Muscle layer of duodenum (tissue), 2 donors: ENCODE measurements at regions not wholly inside any gene's neighbourhood (a gene's known extent, or its start where the extent isn't known, plus 50 kb on each side); places are given as distances from the start of the nearest gene placed in this dataset.
"Not testable (repeated sequence)": the region's sequence is repeated elsewhere in the genome, so short reads cannot be mapped to it uniquely, and the experiment has no call there.

Source experiments
- H3K27ac ChIP-seq: one replicate; pipeline ENCODE4 v1.7.0; 2013; ENCODE audit warnings: mild to moderate bottlenecking, low read length
- H3K27me3 ChIP-seq: one replicate; pipeline ENCODE4 v1.7.0; 2013; ENCODE audit warnings: low read depth, mild to moderate bottlenecking, control low read depth, low read length
- H3K36me3 ChIP-seq, 2 donors: one replicate each; pipeline ENCODE4 v1.7.0; 2013; ENCODE audit warnings: low read length in 2 of 2, control low read depth in 1 of 2, mild to moderate bottlenecking in 1 of 2; ENCODE audit not compliant: insufficient read depth in 2 of 2, control insufficient read depth in 1 of 2
- H3K4me1 ChIP-seq, 2 donors: one replicate each; pipeline ENCODE4 v1.7.0; 2013; ENCODE audit warnings: low read length in 2 of 2, mild to moderate bottlenecking in 2 of 2, control low read depth in 1 of 2, moderate library complexity in 1 of 2; ENCODE audit not compliant: insufficient read depth in 2 of 2, control insufficient read depth in 1 of 2
- H3K4me3 ChIP-seq, 2 donors: one replicate each; pipeline ENCODE4 v1.7.0; 2013; ENCODE audit warnings: low read length in 2 of 2, low read depth in 1 of 2, mild to moderate bottlenecking in 1 of 2
- H3K9me3 ChIP-seq, 2 donors: one replicate each; pipeline ENCODE4 v1.7.0; 2013; ENCODE audit warnings: low read length in 2 of 2, control low read depth in 1 of 2, mild to moderate bottlenecking in 1 of 2; ENCODE audit not compliant: control insufficient read depth in 1 of 2
- donor health status: healthy.

DNA sequence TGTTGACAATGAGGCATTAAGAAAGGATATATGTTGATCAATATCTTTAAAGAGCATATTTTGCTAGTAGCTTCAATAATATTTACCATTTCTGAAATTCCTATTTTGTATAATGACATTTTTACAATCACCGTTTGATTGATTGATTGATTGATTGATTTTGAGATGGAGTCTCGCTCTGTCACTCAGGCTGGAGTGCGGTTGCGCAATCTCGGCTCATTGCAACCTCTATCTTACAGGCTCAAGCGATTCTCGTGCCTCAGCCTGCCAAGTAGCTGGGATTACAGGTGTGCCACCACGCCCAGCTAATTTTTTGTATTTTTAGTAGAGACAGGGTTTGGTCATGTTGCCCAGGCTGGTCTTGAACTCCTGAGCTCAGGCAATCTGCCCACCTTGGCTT lies 150.9 kb upstream of the TEX13D start:
- not testable (repeated sequence) for H3K36me3 ChIP-seq, H3K4me3 ChIP-seq, H3K27ac ChIP-seq, H3K27me3 ChIP-seq, H3K4me1 ChIP-seq, H3K9me3 ChIP-seq

DNA sequence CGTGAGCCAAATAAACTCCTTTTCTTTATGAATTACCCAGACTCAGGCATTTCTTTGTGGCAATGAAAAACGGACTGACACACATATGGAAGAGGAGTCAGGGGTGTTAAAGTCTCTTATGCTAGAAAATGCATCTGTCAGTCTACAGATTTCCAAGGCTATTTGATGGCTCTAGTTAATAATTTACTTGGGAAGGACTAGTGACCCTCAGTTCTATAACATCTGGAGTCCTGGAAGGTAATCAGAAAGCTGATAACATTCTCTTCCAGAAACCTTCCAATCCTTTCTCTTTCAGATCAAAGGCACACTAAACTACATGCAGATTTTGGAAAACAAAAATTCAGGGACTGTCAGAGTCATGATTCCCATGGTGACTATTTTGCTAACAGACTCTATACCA lies 142.0 kb upstream of the TEX13D start:
- Histone ChIP-seq H3K4me3 (no peak overlapping the region), H3K27me3 (no peaks in the 10 kb centered on the region), H3K36me3 (no peaks in the 10 kb centered on the region), H3K9me3 (no peaks in the 10 kb centered on the region), H3K4me1 (peaks cover 0 to 13% of the 10 kb centered on the region in 2 donors), H3K27ac (no peak overlapping the region)

DNA sequence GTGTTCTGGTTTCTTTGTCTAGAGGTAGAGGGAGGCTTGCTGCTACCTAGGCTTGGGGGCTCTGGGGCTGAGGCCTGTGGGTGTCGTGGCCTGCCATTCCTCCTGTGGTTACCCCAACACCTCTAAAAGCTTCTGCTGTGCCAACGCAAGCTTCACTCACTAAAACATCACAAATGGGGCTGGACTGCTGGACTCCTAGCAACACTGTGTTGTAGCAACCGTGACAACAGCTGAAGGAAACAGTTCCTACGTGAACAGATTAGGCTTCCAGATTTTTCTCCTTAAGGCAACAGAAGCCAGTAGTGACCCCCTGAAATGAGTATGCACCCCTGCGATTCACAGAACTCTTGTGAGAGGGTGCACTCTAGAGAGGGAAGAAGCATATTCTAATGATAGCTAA lies 138.3 kb upstream of the TEX13D start:
- Histone ChIP-seq H3K27ac (peak overlapping the region; percentile 78), H3K9me3 (no peaks in the 10 kb centered on the region), H3K27me3 (no peaks in the 10 kb centered on the region), H3K4me1 (peaks cover 0 to 13% of the 10 kb centered on the region in 2 donors), H3K4me3 (peak overlapping the region in 1 of 2 donors; percentile 8), H3K36me3 (no peaks in the 10 kb centered on the region)

DNA sequence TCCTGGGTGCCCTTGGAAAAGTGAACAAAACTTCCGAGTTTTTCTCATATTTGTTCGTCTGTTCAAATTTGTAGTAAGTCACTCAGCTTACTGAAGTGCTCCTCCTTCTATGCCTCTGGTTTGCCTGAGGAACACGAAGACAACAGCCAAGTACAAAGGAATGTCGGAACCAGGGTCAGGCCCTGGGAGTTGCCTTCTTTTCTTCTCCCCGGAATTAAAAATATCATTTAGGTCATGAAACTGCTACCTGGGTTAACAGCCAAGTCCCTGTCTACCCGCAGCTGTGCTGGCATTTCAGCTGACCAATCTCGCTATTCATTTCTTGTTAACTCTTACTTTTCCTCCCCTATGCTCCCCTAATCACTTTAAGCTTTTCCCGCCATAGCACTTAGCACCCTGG lies 137.6 kb upstream of the TEX13D start:
- Histone ChIP-seq H3K4me1 (peaks cover 0 to 13% of the 10 kb centered on the region in 2 donors), H3K27me3 (no peaks in the 10 kb centered on the region), H3K4me3 (peak overlapping the region in 1 of 2 donors; percentile 8), H3K9me3 (no peaks in the 10 kb centered on the region), H3K36me3 (no peaks in the 10 kb centered on the region), H3K27ac (peak overlapping the region; percentile 78)

DNA sequence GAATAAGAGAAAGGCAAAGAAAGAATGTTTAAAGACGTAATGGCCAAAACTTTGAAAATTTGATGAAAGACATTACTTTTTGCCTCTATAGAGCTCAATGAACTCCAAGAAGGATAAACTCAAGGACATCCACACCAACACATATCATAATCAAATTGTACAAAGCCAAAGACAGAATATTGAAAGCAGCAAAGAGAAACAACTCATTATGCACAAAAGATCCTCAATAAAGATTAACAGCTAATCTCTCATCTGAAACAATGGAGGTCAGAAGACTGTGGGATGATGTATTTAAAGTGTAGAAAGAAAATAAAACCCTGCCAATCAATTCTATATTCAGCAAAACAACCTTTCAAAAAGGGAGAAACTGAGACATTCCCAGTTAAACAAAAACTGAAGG lies 129.1 kb upstream of the TEX13D start:
- Histone ChIP-seq H3K9me3 (peaks cover 0 to 4% of the 10 kb centered on the region in 2 donors), H3K4me1 (no peaks in the 10 kb centered on the region), H3K27ac (no peak overlapping the region), H3K4me3 (no peak overlapping the region), H3K36me3 (no peaks in the 10 kb centered on the region), H3K27me3 (no peaks in the 10 kb centered on the region)

DNA sequence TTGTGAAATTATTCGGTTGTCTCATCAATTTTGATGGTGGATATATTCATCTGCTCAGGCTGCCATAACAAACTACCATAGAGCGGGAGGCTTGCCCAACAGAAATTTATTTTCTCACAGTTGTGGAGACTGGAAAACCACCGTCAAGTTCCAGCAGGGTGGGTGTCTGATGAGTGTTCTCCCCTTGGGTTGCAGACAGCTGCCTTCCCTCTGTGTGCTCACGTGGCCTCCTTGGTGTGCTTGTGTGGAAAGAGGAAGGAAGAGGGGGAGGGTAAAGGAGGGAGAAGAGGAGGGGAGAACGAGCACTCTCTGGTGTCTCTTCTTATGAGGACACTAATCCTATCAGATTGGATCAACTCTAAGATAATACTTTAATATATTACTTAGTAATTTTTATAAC lies 123.8 kb upstream of the TEX13D start:
- Histone ChIP-seq H3K27me3 (no peaks in the 10 kb centered on the region), H3K4me1 (no peaks in the 10 kb centered on the region), H3K4me3 (no peak overlapping the region), H3K36me3 (no peaks in the 10 kb centered on the region), H3K27ac (no peak overlapping the region), H3K9me3 (no peaks in the 10 kb centered on the region)

DNA sequence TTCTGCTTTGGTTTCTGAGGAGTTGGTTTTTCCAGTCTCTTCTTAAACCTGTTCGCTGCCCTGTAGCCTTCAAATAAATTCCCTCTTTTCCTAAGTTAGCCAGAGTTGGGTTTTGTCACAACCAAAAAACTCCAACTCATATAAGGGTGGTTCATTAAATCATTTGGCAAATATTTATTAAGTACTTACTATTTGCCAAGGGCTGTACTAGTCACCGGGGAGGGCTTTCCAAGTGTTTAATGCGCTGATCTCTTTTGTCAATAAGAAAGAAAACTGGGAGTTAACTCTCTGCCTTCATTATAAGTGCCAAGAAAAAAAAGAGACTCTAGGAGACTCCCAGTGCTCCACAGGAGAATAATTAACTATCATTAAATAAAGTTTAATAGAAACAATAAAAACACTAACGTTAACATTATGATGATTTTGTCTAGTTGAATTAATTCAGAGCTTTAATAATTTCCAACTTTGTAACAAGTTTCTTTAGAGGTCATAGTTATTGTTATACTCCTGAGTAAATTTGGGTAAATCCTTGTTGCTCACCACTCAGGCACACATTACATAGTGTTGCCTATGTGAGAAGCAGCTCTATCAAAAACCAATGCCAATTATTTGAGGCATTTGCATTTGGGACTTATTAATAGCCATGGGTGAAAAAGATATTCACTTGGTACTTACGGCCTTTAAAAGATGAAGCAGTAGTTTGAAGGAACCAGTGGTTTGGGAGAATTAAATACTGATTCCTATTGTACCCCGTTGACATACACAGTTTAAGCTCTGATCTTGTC lies 122.5 kb upstream of the TEX13D start:
- Histone ChIP-seq H3K36me3 (no peaks in the 10 kb centered on the region), H3K27me3 (no peaks in the 10 kb centered on the region), H3K4me1 (no peaks in the 10 kb centered on the region), H3K27ac (no peak overlapping the region), H3K9me3 (no peaks in the 10 kb centered on the region), H3K4me3 (no peak overlapping the region)

DNA sequence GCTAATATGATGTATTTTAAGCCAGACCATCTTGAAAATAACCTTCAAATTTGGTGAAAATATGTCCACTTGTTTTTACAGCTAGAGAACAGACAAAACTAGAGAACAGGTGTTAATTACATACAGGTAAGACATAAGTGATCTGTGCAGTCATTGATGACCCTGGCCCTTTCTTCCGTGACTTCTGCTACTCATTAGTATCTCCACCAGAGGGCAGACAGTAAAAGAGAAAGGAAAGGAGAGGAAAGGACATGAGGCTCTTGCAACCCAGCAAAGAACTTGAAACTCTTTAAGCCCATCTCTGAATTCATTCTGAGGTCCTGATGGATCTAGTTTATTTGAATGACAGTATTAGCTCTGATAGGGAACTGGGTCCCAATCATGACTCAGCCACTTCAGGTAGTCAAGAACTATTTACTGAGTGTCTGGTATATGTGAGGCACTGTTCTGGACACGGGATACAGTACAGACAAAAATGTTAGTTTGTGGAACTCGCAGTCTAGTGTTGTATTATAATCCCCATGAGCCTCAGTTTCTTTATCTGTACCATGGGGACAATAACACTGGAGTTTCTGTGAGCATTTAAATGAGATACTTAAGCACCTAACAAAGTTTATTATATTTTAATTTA lies 121.0 kb upstream of the TEX13D start:
- no peak overlapping the region for H3K27ac ChIP-seq
- H3K4me3 ChIP-seq: no peak overlapping the region
- H3K9me3 ChIP-seq: no peaks in the 10 kb centered on the region
- H3K36me3 ChIP-seq: no peaks in the 10 kb centered on the region
- H3K4me1 ChIP-seq: no peaks in the 10 kb centered on the region
- H3K27me3 ChIP-seq: no peaks in the 10 kb centered on the region

DNA sequence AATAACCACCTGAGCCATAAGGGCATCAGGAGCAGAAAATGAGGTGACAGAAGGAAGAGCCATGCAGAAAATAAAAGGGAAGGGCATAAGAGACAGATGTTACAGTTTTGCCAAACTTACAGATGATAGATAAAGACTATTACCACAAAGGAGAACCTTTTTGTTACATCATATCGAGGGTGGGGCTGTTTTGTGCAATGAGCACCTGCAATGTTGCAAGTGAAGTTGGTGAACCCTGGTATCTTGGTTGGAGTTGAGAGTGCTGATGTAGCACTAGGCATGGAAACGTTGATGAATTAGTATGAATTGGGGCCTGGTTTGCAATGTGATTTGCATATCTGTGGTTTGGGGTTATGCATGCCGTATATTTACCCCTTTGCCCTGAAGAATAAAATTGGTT lies 119.8 kb upstream of the TEX13D start:
- H3K27ac ChIP-seq: no peak overlapping the region
- H3K36me3 ChIP-seq: no peaks in the 10 kb centered on the region
- H3K9me3 ChIP-seq: no peaks in the 10 kb centered on the region
- H3K4me3 ChIP-seq: no peak overlapping the region
- H3K4me1 ChIP-seq: peaks cover 1 to 4% of the 10 kb centered on the region in 2 donors
- H3K27me3 ChIP-seq: no peaks in the 10 kb centered on the region

DNA sequence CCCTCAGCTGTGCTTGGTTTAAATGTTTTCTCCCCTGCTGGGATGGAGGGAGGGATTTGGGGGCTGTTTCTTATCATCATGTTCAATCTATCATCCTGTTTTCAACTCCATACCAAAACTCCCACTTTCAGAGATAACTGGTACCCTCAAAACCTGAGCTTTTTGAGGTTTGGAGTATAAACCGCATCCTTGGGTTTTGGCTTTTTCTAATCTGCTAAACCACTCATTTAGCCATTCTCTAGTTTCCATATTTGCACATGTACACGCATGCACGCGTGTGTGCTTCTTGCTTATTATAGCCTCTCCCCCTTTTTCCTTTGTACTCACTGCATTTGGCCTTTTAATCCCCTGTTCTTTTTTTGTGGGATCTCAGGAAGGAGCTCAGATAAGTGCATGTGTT lies 116.7 kb upstream of the TEX13D start:
- no peaks in the 10 kb centered on the region for H3K27me3 ChIP-seq
- H3K36me3 ChIP-seq: no peaks in the 10 kb centered on the region
- H3K4me1 ChIP-seq: peaks cover 4 to 5% of the 10 kb centered on the region in 2 donors
- H3K27ac ChIP-seq: no peak overlapping the region
- no peaks in the 10 kb centered on the region for H3K9me3 ChIP-seq
- no peak overlapping the region for H3K4me3 ChIP-seq

DNA sequence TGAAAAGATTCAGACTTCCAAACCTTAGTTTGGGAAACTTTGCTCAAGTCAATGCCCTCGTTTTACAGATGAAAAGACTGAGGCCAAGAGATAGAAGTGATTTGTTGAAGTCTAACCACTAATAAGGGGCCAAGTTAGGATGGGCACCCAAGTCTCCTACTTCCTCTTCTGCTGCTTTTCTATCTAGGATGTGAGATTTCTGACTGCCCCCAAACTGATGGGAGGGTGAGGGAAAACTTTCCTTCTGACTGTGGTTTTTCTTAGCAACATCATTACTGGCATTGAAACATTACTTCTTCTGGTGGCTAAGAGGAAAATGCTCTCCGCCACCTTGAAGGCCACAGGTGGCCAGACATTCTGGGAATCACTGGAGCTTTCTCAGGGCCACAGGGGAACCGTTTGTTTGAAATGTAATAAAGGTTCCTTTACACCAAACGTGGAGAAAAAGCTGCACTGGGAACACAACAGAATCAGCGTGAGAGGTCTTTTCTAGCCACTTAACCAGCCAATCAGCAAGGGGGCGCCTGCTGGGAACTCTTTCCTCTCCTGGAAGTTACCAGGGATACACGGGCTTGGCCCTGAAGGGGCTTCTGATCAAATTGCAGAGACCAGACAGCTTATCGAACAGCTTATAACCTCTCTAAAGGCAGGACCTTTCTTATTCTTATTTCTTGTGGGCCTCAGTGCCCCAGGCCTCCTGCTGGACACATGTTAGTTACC lies 115.9 kb upstream of the TEX13D start:
- no peaks in the 10 kb centered on the region for H3K9me3 ChIP-seq
- H3K27ac ChIP-seq: no peak overlapping the region
- no peaks in the 10 kb centered on the region for H3K36me3 ChIP-seq
- H3K4me3 ChIP-seq: no peak overlapping the region
- H3K27me3 ChIP-seq: no peaks in the 10 kb centered on the region
- H3K4me1 ChIP-seq: peaks cover 4 to 5% of the 10 kb centered on the region in 2 donors
